Karpas-422 (cell line): ENCODE measurements at regions not wholly inside any gene's neighbourhood (a gene's known extent, or its start where the extent isn't known, plus 50 kb on each side); places are given as distances from the start of the nearest gene placed in this dataset.

Experiments
- DNase-seq: peaks from one replicate; pipeline ENCODE4 v3.0.0-alpha.2; 2015
- H2AFZ ChIP-seq: fragments of 200-600 bp; sonication (generic); 2 replicates; pipeline ENCODE4 v1.6.1; 2014; ENCODE audit warnings: antibody characterized with exemption, low read length, mixed read lengths
- H3K27ac ChIP-seq: fragments of 200-600 bp; sonication (generic); 2 replicates; pipeline ENCODE4 v1.5.1; 2014; ENCODE audit warnings: mild to moderate bottlenecking, low read length, moderate library complexity
- H3K27me3 ChIP-seq: fragments of 200-600 bp; sonication (generic); 2 replicates; pipeline ENCODE4 v1.6.1; 2014; ENCODE audit warnings: low read length, mixed read lengths
- H3K36me3 ChIP-seq: fragments of 200-600 bp; sonication (generic); 2 replicates; pipeline ENCODE4 v1.6.1; 2014; ENCODE audit warnings: low read length, mixed read lengths; ENCODE audit not compliant: insufficient read depth
- H3K4me1 ChIP-seq: fragments of 200-600 bp; sonication (generic); 2 replicates; pipeline ENCODE4 v1.6.1; 2014; ENCODE audit warnings: mild to moderate bottlenecking, low read length, mixed read lengths
- H3K4me2 ChIP-seq: fragments of 200-600 bp; sonication (generic); 2 replicates; pipeline ENCODE4 v1.6.1; 2014; ENCODE audit warnings: low read length, low read depth, mild to moderate bottlenecking; ENCODE audit not compliant: poor library complexity, severe bottlenecking
- H3K4me3 ChIP-seq: fragments of 200-600 bp; sonication (generic); 2 replicates; pipeline ENCODE4 v1.5.1; 2014; ENCODE audit warnings: mild to moderate bottlenecking, antibody characterized with exemption, low read length, mixed read lengths
- H3K79me2 ChIP-seq: fragments of 200-600 bp; sonication (generic); 2 replicates; pipeline ENCODE4 v1.6.1; 2014; ENCODE audit warnings: mild to moderate bottlenecking, low read length, mixed read lengths
- H3K9ac ChIP-seq: fragments of 200-600 bp; sonication (generic); 2 replicates; pipeline ENCODE4 v1.6.0; 2014; ENCODE audit warnings: low read length
- H3K9me2 ChIP-seq: fragments of 200-600 bp; sonication (generic), shearing (Covaris generic); replicated peaks from 2 replicates; pipeline ENCODE4 v1.6.0; 2014; ENCODE audit warnings: mild to moderate bottlenecking, low read length, moderate library complexity; ENCODE audit not compliant: insufficient read depth
- H3K9me3 ChIP-seq: fragments of 300-700, 200-600 bp; sonication (generic); 2 replicates; pipeline ENCODE4 v1.6.1; 2014; ENCODE audit warnings: low read length, mixed read lengths
- H4K20me1 ChIP-seq: fragments of 200-600 bp; sonication (generic); 2 replicates; pipeline ENCODE4 v1.6.1; 2014; ENCODE audit warnings: mild to moderate bottlenecking, antibody characterized with exemption, low read length, low read depth; ENCODE audit not compliant: insufficient read depth

GRCh38 chr10:109743574-109743973, 179.7 kb downstream of the XPNPEP1 start:
- Histone ChIP-seq H3K27me3 (no peaks in the 10 kb centered on the region), H3K9me2 (no peaks in the 10 kb centered on the region), H3K9me3 (no peaks in the 10 kb centered on the region), H3K4me2 (no peak overlapping the region), H4K20me1 (no peaks in the 10 kb centered on the region), H3K36me3 (no peaks in the 10 kb centered on the region), H2AFZ (no peak overlapping the region), H3K79me2 (no peaks in the 10 kb centered on the region), H3K27ac (no peak overlapping the region), H3K4me1 (no peaks in the 10 kb centered on the region), H3K9ac (no peak overlapping the region), H3K4me3 (no peak overlapping the region)
- no peak for DNase-seq

GRCh38 chr10:109743146-109743545, 180.2 kb downstream of the XPNPEP1 start:
- Histone ChIP-seq H3K9ac (no peak overlapping the region), H3K4me3 (no peak overlapping the region), H3K79me2 (no peaks in the 10 kb centered on the region), H3K4me2 (no peak overlapping the region), H3K27ac (no peak overlapping the region), H2AFZ (no peak overlapping the region), H3K36me3 (no peaks in the 10 kb centered on the region), H3K27me3 (no peaks in the 10 kb centered on the region), H3K4me1 (no peaks in the 10 kb centered on the region), H3K9me3 (no peaks in the 10 kb centered on the region), H4K20me1 (no peaks in the 10 kb centered on the region), H3K9me2 (no peaks in the 10 kb centered on the region)
- no peak for DNase-seq

GRCh38 chr10:109741712-109742111, 181.6 kb downstream of the XPNPEP1 start:
- H3K9me2 ChIP-seq = no peaks in the 10 kb centered on the region
- no peaks in the 10 kb centered on the region for H4K20me1 ChIP-seq
- no peaks in the 10 kb centered on the region for H3K9me3 ChIP-seq
- H3K4me3 ChIP-seq = no peak overlapping the region
- no peak overlapping the region for H2AFZ ChIP-seq
- no peak overlapping the region for H3K27ac ChIP-seq
- H3K27me3 ChIP-seq = no peaks in the 10 kb centered on the region; the same call in 1 of the 2 replicates
- no peak overlapping the region for H3K4me2 ChIP-seq
- no peak overlapping the region for H3K9ac ChIP-seq
- no peaks in the 10 kb centered on the region for H3K79me2 ChIP-seq
- H3K36me3 ChIP-seq = no peaks in the 10 kb centered on the region
- H3K4me1 ChIP-seq = no peaks in the 10 kb centered on the region
- no peak for DNase-seq

- Histone ChIP-seq H3K79me2 (no peaks in the 10 kb centered on the region), H3K4me1 (no peaks in the 10 kb centered on the region), H3K9me2 (no peaks in the 10 kb centered on the region), H3K27ac (no peak overlapping the region), H3K36me3 (no peaks in the 10 kb centered on the region), H3K9me3 (no peaks in the 10 kb centered on the region), H3K9ac (no peak overlapping the region), H3K4me3 (no peak overlapping the region), H3K4me2 (no peak overlapping the region), H4K20me1 (no peaks in the 10 kb centered on the region), H2AFZ (no peak overlapping the region), H3K27me3 (no peaks in the 10 kb centered on the region; the same call in 1 of the 2 replicates)
- DNase-seq = no peak
Measured at GRCh38 chr10:109740436-109740835, 182.9 kb downstream of the XPNPEP1 start.

- Histone ChIP-seq H3K79me2 (no peaks in the 10 kb centered on the region), H3K9me3 (no peaks in the 10 kb centered on the region), H3K27me3 (no peaks in the 10 kb centered on the region; the same call in 1 of the 2 replicates), H3K9ac (no peak overlapping the region), H3K4me3 (no peak overlapping the region), H3K9me2 (no peaks in the 10 kb centered on the region), H3K27ac (no peak overlapping the region), H3K36me3 (no peaks in the 10 kb centered on the region), H3K4me1 (no peaks in the 10 kb centered on the region), H4K20me1 (no peaks in the 10 kb centered on the region), H3K4me2 (no peak overlapping the region), H2AFZ (no peak overlapping the region)
- DNase-seq = no peak
Measured at GRCh38 chr10:109737626-109738025, 185.7 kb downstream of the XPNPEP1 start.

- Histone ChIP-seq H3K27me3 (no peaks in the 10 kb centered on the region; the same call in 1 of the 2 replicates), H3K9me2 (no peaks in the 10 kb centered on the region), H3K27ac (no peak overlapping the region)
Measured at GRCh38 chr10:109737009-109737408, 186.3 kb downstream of the XPNPEP1 start.

GRCh38 chr10:109735776-109736175, 187.5 kb downstream of the XPNPEP1 start:
- H3K4me3 ChIP-seq = no peak overlapping the region

More at GRCh38 chr10:109737009-109737408, 186.3 kb downstream of the XPNPEP1 start:
- Histone ChIP-seq H3K4me3 (no peak overlapping the region), H3K9ac (no peak overlapping the region), H3K36me3 (no peaks in the 10 kb centered on the region), H3K79me2 (no peaks in the 10 kb centered on the region), H3K9me3 (no peaks in the 10 kb centered on the region), H3K4me2 (no peak overlapping the region), H3K4me1 (no peaks in the 10 kb centered on the region), H4K20me1 (no peaks in the 10 kb centered on the region), H2AFZ (no peak overlapping the region)
- no peak for DNase-seq

GRCh38 chr10:109732254-109732965, 190.9 kb downstream of the XPNPEP1 start:
- Histone ChIP-seq H3K9ac (no peak overlapping the region), H4K20me1 (no peaks in the 10 kb centered on the region), H3K4me3 (no peak overlapping the region), H3K9me2 (no peaks in the 10 kb centered on the region), H3K79me2 (no peaks in the 10 kb centered on the region), H3K9me3 (no peaks in the 10 kb centered on the region), H3K27ac (no peak overlapping the region), H3K36me3 (no peaks in the 10 kb centered on the region), H2AFZ (no peak overlapping the region), H3K27me3 (no peaks in the 10 kb centered on the region; the same call in 1 of the 2 replicates), H3K4me2 (no peak overlapping the region), H3K4me1 (no peaks in the 10 kb centered on the region)
- no peak for DNase-seq

More at GRCh38 chr10:109735776-109736175, 187.5 kb downstream of the XPNPEP1 start:
- H3K4me2 ChIP-seq = no peak overlapping the region
- DNase-seq = no peak
- no peaks in the 10 kb centered on the region for H3K36me3 ChIP-seq
- H3K9me2 ChIP-seq = no peaks in the 10 kb centered on the region
- no peaks in the 10 kb centered on the region; the same call in 1 of the 2 replicates for H3K27me3 ChIP-seq
- no peak overlapping the region for H3K9ac ChIP-seq
- H3K79me2 ChIP-seq = no peaks in the 10 kb centered on the region
- H3K27ac ChIP-seq = no peak overlapping the region
- no peaks in the 10 kb centered on the region for H4K20me1 ChIP-seq
- H3K9me3 ChIP-seq = no peaks in the 10 kb centered on the region
- H2AFZ ChIP-seq = no peak overlapping the region
- no peaks in the 10 kb centered on the region for H3K4me1 ChIP-seq
